ENCODE measurements at regions not wholly inside any gene's neighbourhood (a gene's known extent, or its start where the extent isn't known, plus 50 kb on each side); places are given as distances from the start of the nearest gene placed in this dataset.

DNA sequence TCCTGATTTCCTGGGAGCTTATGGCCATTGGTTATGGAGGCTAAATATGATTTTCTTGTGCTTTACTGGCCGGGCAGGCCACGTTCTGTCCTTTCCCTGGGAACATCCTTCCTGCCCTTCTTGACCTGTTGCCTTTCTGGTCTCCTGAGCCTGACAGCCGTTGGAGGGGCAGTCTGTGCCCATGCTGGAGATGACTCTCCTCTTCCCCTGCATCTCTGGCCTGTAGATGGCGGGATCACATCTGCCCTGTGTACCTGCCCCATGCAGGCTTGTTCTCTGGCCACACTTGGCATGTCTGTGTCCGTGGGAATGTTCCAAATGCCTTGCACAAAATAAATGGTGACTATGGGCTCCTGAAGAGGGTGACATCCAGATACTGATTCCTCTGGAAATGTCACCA, 253.1 kb upstream of the IRX4 start:
- no peak for TF ChIP-seq POLR2A (IDR thresholded peaks at IDR 0.05; ENCODE audit: low read length)
- TF ChIP-seq GATA1 (IDR thresholded peaks at IDR 0.05; ENCODE audit: low read depth, low read length) = no peak
